ENCODE measurements at regions not wholly inside any gene's neighbourhood (a gene's known extent, or its start where the extent isn't known, plus 50 kb on each side); places are given as distances from the start of the nearest gene placed in this dataset.

GRCh38 chr9:90307167-90307833 lies 335.3 kb downstream of the DIRAS2 start:
- Histone ChIP-seq H3K27ac (ENCODE audit: low read depth in 2 of 2, low read length in 1 of 2) (peak overlapping the region in 1 of 2 experiments; percentile 97; a peak in 2 of 4 replicates), H3K36me3 (replicated peaks in 1 of 2; ENCODE audit: control insufficient read depth in 1 of 2, insufficient read depth in 2 of 2, low read length in 1 of 2) (no peaks in the 10 kb centered on the region), H3K9me3 (no peaks in the 10 kb centered on the region), H3K4me2 (no peak overlapping the region), H3K27me3 (ENCODE audit: insufficient read depth) (no peaks in the 10 kb centered on the region), H3K4me1 (ENCODE audit: control insufficient read depth in 1 of 2, insufficient read depth in 2 of 2, low read depth in 1 of 2, low read length in 1 of 2) (peaks cover 0 to 40% of the 10 kb centered on the region in 2 experiments; a peak in 2 of 4 replicates), H3F3A (replicated peaks; ENCODE audit: insufficient read depth) (no peaks in the 10 kb centered on the region), H3K4me3 (ENCODE audit: low read depth in 2 of 2, low read length in 1 of 2) (no peak overlapping the region), H3K9ac (no peak overlapping the region), H3K9me2 (no peaks in the 10 kb centered on the region), H2AFZ (ENCODE audit: low read depth) (no peak overlapping the region), H3K79me2 (ENCODE audit: insufficient read depth) (no peaks in the 10 kb centered on the region), H4K20me1 (ENCODE audit: insufficient read depth) (no peaks in the 10 kb centered on the region)
- peak; percentile 83 for DNase-seq
- ChIA-PET POLR2A (interaction anchor here (0.9 kb wide), 1 partner anchor 336 kb away, joined by 5 read pairs; the partner anchor contains the start of gene DIRAS2), CTCF (interaction anchor here (0.6 to 2.0 kb wide), 9 partner anchors 19 to 572 kb away, joined by 3 to 5 read pairs (median 4); no protein-coding TSS in a partner anchor)
- 52% methylated on average over 4 of the region's 4 CpGs for WGBS (ENCODE audit: low lambda C conversion rate)
- peak; percentile 75; the same call in 1 of the 2 replicates for TF ChIP-seq FOXJ3 (CRISPR knock-in tag; IDR thresholded peaks at IDR 0.05)
- no peak for TF ChIP-seq GABPA (IDR thresholded peaks at IDR 0.05; ENCODE audit: low read depth)
- TF ChIP-seq GATA2 (CRISPR knock-in tag; IDR thresholded peaks at IDR 0.05) = peak; percentile 55
- peak; percentile 35 for TF ChIP-seq RAD21 (IDR thresholded peaks at IDR 0.05; ENCODE audit: low read length)
- TF ChIP-seq USF1 (IDR thresholded peaks at IDR 0.05; ENCODE audit: borderline replicate concordance, low read depth) = no peak
- no peak for TF ChIP-seq MEF2A (IDR thresholded peaks at IDR 0.05; ENCODE audit: borderline replicate concordance, low read depth)
- TF ChIP-seq CHD2 (IDR thresholded peaks at IDR 0.05; ENCODE audit: low read length, partially characterized antibody) = peak; percentile 63
- 0 out of 2 replicates have a peak, but pooled peaks have one; percentile 5 for TF ChIP-seq SMC3 (IDR thresholded peaks at IDR 0.05; ENCODE audit: low read depth, low read length)
- peak; percentile 91 for TF ChIP-seq MXI1 (IDR thresholded peaks at IDR 0.05; ENCODE audit: low read depth, low read length)
- TF ChIP-seq ELF1 (IDR thresholded peaks at IDR 0.05) = no peak
- peak in 1 of 2 experiments; percentile 92; a peak in 2 of 4 replicates for TF ChIP-seq EP300 (IDR thresholded peaks at IDR 0.05; ENCODE audit: borderline replicate concordance in 1 of 2, low read depth in 1 of 2, low read length in 1 of 2)
- TF ChIP-seq PBX3 (IDR thresholded peaks at IDR 0.05) = no peak

GRCh38 chr9:90307891-90308290 lies 334.7 kb downstream of the DIRAS2 start:
- CTCF ChIA-PET = interaction anchor here (0.6 to 2.0 kb wide), 9 partner anchors 10 to 572 kb away, joined by 3 to 5 read pairs (median 4); no protein-coding TSS in a partner anchor
- no peaks in the 10 kb centered on the region for H3F3A ChIP-seq (replicated peaks; ENCODE audit: insufficient read depth)
- WGBS (ENCODE audit: low lambda C conversion rate) = 43% methylated on average over 4 of the region's 4 CpGs
- no peak overlapping the region for H3K4me2 ChIP-seq
- H3K36me3 ChIP-seq (replicated peaks in 1 of 2; ENCODE audit: control insufficient read depth in 1 of 2, insufficient read depth in 2 of 2, low read length in 1 of 2) = no peaks in the 10 kb centered on the region
- H3K9me3 ChIP-seq = no peaks in the 10 kb centered on the region
- no peaks in the 10 kb centered on the region for H3K9me2 ChIP-seq
- H3K27ac ChIP-seq (ENCODE audit: low read depth in 2 of 2, low read length in 1 of 2) = peak overlapping the region in 1 of 2 experiments; percentile 97; a peak in 2 of 4 replicates
- H3K27me3 ChIP-seq (ENCODE audit: insufficient read depth) = no peaks in the 10 kb centered on the region
- no peak overlapping the region for H2AFZ ChIP-seq (ENCODE audit: low read depth)
- TF ChIP-seq CHD2 (IDR thresholded peaks at IDR 0.05; ENCODE audit: low read length, partially characterized antibody) (no peak), POLR2AphosphoS5 (IDR thresholded peaks at IDR 0.05; ENCODE audit: low read depth, low read length) (no peak), YY1 (IDR thresholded peaks at IDR 0.05; ENCODE audit: low read depth) (no peak), ELF1 (IDR thresholded peaks at IDR 0.05) (no peak), IRF3 (IDR thresholded peaks at IDR 0.05; ENCODE audit: low read depth, low read length) (no peak), MXI1 (IDR thresholded peaks at IDR 0.05; ENCODE audit: low read depth, low read length) (no peak)
- no peaks in the 10 kb centered on the region for H3K79me2 ChIP-seq (ENCODE audit: insufficient read depth)
- no peak for DNase-seq
- no peak overlapping the region for H3K9ac ChIP-seq
- POLR2A ChIA-PET = interaction anchor here (0.9 kb wide), 1 partner anchor 335 kb away, joined by 5 read pairs; the partner anchor contains the start of gene DIRAS2
- H4K20me1 ChIP-seq (ENCODE audit: insufficient read depth) = no peaks in the 10 kb centered on the region
- peaks cover 0 to 40% of the 10 kb centered on the region in 2 experiments; a peak in 2 of 4 replicates for H3K4me1 ChIP-seq (ENCODE audit: control insufficient read depth in 1 of 2, insufficient read depth in 2 of 2, low read depth in 1 of 2, low read length in 1 of 2)
- H3K4me3 ChIP-seq (ENCODE audit: low read depth in 2 of 2, low read length in 1 of 2) = no peak overlapping the region

All from SK-N-SH (cell line).